Esophagus squamous epithelium (tissue), 4 donors: ENCODE measurements at regions not wholly inside any gene's neighbourhood (a gene's known extent, or its start where the extent isn't known, plus 50 kb on each side); places are given as distances from the start of the nearest gene placed in this dataset.

ENCODE experiments used
- CTCF ChIP-seq, 6 experiments: fragments of 450-650 bp in 4 of 6; fragments of 200-600 bp in 2 of 6; sonication (generic) in 2 of 6; IDR thresholded peaks; one replicate each; pipeline ENCODE4 v1.5.1; 2016 to 2019; ENCODE audit warnings: antibody characterized with exemption in 6 of 6, mild to moderate bottlenecking in 4 of 6, moderate library complexity in 4 of 6
- POLR2A ChIP-seq, 4 donors: fragments of 450-650 bp; IDR thresholded peaks; one replicate each; pipeline ENCODE4 v1.6.1; 2017; ENCODE audit warnings: antibody characterized with exemption in 4 of 4, mild to moderate bottlenecking in 4 of 4, moderate library complexity in 3 of 4

- TF ChIP-seq CTCF (IDR thresholded peaks at IDR 0.05), result no peak
- TF ChIP-seq POLR2A (IDR thresholded peaks at IDR 0.05), result no peak
These were observed 85.8 kb upstream of the KCNMA1 start for GRCh38 chr10:77723376-77723775.
